ENCODE measurements at regions not wholly inside any gene's neighbourhood (a gene's known extent, or its start where the extent isn't known, plus 50 kb on each side); places are given as distances from the start of the nearest gene placed in this dataset.

DNA sequence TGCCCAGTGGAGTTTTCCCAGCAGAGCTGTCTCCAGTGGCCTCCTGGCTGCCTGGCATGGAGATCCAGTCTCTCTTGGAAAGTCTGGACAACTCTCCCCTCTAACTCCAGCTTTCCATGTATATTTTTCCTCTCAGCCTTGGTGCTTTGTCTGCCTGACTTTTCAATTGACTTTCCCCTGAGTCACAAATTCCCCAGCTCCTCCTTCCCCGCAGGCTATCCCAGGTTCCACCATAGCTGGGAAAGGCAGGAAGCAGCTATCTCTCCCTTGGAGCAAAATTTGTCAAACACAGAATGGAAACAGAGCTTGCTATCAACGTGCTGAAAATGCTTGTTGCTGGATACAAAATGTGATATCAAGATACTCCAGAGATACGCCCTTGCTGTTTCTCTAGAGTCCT, 384.8 kb downstream of the TMEM135 start:
- no peak for DNase-seq (ENCODE audit: low spot score)
- TF ChIP-seq CTCF (IDR thresholded peaks at IDR 0.05), result no peak
- ATAC-seq (ENCODE audit: low FRiP score), result no peak

DNA sequence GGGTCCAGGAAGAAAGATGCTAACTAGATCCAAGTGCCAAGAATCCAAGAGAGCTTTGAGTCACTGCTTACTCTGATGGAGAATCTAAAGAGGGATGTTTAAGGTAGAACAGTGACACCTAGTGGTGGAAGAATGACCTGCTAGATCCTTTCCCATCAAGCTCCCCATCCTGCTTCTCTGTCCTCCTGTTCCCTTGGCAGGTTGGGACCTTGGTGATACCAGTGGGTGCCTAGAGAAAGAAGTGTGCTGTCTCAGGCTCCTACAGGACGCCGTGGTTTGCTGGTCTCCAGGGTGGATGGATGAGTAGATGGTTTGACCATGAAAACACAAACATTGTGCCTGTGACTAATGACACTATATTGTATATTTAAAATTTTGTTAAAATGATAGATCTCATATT, 383.7 kb downstream of the TMEM135 start:
- DNase-seq (ENCODE audit: low spot score) (no peak), ATAC-seq (ENCODE audit: low FRiP score) (peak; percentile 87)
- TF ChIP-seq CTCF (IDR thresholded peaks at IDR 0.05), result peak in 2 of 3 donors; percentile 12 to 54

- DNase-seq (ENCODE audit: low spot score) (no peak), ATAC-seq (ENCODE audit: low FRiP score) (no peak)
- no peak for TF ChIP-seq CTCF (IDR thresholded peaks at IDR 0.05)
Observed at GRCh38 chr11:87417951-87418350, 380.2 kb downstream of the TMEM135 start.

GRCh38 chr11:87405843-87406242, 368.1 kb downstream of the TMEM135 start:
- ATAC-seq (ENCODE audit: low FRiP score) (no peak), DNase-seq (ENCODE audit: low spot score) (no peak)
- no peak for TF ChIP-seq CTCF (IDR thresholded peaks at IDR 0.05)

DNA sequence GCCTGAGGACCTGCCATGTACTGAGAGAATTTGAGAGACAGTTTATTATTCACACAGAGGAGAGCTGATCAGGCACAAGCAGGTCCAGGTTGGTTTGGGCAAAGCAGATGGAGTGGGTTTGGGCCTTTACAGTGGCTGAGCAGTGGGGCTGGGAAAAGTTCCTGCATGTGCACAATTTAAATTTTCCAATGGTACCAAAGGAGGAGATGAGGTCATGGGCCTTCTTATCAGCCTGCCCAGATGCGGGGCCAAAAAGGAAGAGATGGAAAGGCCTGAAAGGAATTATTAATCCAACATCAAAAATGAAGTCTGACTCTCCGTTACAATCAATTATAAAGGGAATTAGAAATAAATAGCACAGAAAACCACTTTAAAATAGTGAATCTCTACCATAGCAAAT, 367.6 kb downstream of the TMEM135 start:
- TF ChIP-seq CTCF (IDR thresholded peaks at IDR 0.05), result no peak
- DNase-seq (ENCODE audit: low spot score) (no peak), ATAC-seq (ENCODE audit: low FRiP score) (no peak)

DNA sequence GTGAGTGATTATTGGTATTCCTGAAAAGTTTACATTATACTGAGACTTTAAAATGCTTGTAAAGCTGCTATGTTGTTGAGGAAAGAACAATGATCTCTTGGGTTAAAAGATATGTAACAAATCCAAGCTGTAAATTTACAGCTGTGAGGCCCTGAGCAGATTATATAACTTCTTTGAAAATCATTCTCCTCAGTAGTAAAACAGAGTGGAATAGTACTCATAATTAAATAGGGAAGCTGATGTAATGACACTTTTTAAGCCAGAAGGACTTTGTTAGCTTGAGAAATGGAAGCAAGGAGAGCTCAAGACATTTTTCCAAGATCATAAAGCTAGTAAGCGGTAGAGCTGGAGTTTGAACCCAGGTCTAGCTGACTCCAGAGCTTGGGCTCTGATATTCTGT, 363.9 kb downstream of the TMEM135 start:
- ATAC-seq (ENCODE audit: low FRiP score), result no peak

GRCh38 chr11:87399341-87399740, 361.6 kb downstream of the TMEM135 start:
- DNase-seq (ENCODE audit: low spot score) (no peak), ATAC-seq (ENCODE audit: low FRiP score) (no peak)
- no peak for TF ChIP-seq CTCF (IDR thresholded peaks at IDR 0.05)

More for the DNA sequence above, 363.9 kb downstream of the TMEM135 start:
- TF ChIP-seq CTCF (IDR thresholded peaks at IDR 0.05), result no peak
- no peak for DNase-seq (ENCODE audit: low spot score)
